HG02610 (cell line): ENCODE measurements at regions not wholly inside any gene's neighbourhood (a gene's known extent, or its start where the extent isn't known, plus 50 kb on each side); places are given as distances from the start of the nearest gene placed in this dataset.
A peak's percentile ranks its signal among the peaks of the same experiment; 100 is the strongest.

Experiments
- ATAC-seq: cut with Tn5 transposase; IDR thresholded peaks from one replicate; pipeline ENCODE4 v1.9.1; 2021; ENCODE audit warnings: mild to moderate bottlenecking, moderate library complexity; ENCODE audit not compliant: unreplicated experiment

DNA sequence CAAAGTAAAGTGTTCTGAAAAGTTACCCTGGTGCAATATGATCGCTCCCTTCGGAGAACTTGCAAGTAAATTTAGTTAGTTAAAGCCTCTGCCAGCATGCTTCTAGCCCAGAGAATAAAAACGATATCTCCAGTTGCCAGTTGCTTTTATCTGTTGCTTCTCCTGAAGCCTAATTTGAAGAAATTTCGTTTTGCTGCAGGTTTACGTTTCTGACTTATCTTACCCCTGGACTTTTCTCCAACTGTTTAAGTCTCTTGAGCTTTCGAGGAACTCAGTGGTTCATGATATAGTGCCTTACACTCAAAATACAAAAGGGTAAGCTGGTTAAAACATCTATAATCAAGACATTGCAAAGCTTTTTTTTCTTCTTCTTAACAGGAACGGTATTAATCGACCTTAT lies 131.1 kb downstream of the FAM161A start:
- no peak for ATAC-seq

DNA sequence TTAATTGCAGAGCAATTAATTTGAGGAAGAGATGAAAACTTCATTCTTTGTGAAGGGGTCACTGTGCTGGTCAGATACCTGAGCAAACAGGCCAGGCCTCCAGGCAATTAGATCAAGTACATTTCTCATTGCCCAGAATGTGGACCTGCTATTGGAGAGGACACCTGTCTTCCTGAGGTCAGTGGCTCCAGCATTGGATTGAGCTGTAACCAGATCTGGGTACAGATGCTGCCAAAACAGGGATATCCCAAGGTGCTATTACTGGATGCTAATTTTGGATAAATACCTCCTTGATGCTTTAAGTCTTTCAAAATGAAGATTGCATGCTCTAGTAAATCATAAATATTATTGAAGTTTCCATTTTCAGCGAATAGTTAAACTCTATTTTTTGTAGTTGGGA lies 131.5 kb downstream of the FAM161A start:
- no peak for ATAC-seq

DNA sequence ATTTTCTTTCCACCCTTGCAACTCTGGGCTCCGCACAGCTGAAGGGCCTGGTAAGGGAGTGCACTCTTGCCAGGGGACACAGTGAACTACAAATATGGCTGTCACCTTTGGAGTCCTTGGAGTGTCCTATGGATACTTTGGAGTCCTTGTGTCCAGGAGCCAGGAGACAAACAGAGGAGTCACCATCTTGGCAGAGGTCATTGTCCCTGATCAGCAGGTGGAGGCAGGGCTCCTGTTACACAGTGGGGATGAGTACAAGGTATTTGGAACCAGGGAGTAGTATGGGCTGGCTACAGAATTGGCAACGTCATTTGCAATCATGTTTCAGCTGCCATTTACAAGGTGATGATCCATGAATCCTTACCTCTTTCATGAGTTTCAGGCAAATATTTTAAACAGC lies 132.5 kb downstream of the FAM161A start:
- no peak for ATAC-seq

DNA sequence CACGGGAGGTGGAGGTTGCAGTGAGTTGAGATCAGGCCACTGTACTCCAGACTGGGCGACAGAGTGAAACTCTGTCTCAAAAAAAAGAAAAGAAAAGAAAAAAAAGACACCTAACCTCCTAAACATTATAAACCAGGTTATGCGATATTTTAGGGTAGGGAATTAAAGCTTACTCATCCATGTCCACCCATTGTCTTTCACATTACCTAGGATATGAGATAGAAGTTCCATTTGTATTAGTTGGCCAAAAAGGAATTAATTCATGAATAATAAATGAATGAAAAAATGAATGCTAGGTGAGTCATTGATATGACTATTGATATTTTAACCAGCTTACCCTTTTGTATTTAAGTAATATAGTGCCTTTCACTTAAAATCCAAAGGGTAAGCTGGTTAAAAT lies 132.9 kb downstream of the FAM161A start:
- no peak for ATAC-seq

DNA sequence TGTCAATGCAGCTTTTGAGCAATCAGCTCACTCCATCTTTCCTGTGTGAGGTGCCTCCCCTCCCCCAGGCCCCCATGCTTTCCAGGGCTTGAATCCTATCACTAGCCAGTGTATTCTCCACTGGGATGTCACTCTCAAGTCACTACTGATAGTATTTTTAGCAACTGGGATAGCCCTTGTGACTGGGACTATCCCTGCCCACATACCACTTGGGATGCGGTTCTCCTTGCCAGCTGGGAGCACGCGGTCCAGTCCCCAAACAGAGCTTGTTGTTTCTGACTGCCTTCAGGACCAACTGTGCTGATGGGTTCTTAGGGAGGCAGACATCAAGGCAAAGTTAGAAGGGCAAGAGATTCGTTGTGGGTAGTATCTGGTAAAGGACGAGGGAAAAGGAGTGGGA lies 134.9 kb downstream of the FAM161A start:
- ATAC-seq = no peak

DNA sequence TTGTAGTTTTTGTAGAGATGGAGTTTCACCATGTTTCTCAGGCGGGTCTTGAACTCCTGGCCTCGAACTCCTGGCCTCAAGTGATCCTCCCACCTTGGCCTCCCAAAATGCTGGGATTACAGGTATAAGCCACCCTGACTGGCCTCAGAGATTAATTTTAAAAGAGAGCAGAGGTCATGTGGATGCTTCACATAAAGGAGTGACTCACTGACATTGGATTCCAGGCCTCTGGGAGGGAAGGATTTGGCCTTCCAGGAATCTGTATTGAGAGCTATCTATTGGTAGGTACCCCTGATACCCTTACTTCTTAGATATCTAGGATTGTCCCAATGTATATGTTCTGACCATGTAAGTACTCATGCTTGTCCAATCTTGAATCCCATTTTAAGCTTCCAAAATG lies 138.4 kb downstream of the FAM161A start:
- no peak for ATAC-seq

DNA sequence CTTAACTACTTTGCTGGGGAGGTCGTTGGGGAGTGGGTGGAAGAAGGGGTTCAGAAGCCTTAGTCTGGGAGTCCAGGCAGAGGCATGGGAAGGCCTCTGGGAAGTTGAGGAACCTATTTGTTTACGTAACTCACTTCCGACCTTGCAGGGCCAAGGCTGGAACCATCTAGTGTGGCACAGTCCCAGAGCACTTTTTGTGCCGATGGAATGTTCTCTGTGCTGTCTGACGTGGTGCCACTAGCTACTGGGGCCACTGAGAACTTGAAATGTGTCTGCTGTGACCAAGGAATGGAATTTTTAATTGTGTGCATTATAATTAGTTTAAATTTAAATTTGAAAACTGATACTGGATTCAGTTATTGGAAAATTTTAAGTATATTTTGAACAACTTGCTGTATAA lies 139.7 kb downstream of the FAM161A start:
- no peak for ATAC-seq

DNA sequence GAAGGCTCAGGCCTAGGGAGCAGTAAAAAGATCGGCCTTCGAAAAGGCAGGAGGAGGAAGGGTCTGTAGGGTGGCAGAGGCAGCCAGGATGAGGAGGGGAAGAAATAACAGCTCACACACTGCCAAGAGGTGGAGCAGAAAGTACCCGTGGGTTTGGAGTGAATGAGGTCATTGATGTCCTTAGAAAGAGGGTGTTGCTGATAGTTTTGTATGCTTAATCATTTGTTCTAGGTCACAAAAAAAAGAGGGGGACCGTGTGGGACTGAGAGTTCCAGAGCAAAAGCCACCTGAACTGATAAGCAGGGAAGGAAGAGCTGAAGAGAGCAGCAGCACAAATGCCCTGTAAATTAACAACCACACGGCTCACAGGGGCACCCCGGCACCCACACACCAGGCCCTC lies 140.4 kb downstream of the FAM161A start:
- no peak for ATAC-seq

DNA sequence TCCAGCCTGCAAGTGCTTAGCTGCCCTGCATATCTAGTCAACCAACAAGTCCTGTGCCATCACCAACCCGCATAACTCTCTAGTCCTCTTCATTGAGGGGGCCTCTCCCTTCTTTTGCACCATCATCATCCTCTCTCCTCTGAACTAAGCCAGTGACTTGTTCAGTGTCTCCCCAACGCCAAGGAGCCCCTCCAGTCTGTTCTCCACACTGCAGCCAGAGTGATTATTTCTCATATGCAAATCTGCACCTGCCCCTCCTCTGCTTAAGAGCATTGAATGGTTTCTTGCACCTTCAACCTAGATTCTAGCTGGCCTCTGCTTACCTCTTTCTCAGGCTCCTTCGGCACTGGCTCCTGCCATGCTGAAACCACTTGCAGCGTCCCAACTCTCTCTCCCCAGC lies 141.8 kb downstream of the FAM161A start:
- no peak for ATAC-seq

DNA sequence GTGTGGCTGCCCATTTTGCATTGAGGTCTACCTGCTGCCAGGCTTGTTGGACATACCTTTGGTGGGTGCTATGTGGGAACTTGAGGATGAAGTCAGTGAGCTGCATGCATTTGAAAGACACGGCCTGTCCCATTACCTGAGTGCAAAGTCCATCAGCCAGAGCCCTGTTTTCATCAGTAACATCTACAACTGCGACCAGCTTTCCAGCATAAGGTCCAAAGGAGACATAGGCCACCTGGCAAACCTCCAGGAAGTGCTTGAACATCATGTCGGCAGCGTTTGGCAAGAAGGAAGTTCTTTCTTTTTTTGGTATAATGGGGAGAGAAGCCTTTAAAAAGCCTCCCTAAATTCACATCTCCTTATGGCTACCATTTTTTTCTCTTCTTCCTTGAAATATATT lies 143.1 kb downstream of the FAM161A start:
- ATAC-seq = no peak

DNA sequence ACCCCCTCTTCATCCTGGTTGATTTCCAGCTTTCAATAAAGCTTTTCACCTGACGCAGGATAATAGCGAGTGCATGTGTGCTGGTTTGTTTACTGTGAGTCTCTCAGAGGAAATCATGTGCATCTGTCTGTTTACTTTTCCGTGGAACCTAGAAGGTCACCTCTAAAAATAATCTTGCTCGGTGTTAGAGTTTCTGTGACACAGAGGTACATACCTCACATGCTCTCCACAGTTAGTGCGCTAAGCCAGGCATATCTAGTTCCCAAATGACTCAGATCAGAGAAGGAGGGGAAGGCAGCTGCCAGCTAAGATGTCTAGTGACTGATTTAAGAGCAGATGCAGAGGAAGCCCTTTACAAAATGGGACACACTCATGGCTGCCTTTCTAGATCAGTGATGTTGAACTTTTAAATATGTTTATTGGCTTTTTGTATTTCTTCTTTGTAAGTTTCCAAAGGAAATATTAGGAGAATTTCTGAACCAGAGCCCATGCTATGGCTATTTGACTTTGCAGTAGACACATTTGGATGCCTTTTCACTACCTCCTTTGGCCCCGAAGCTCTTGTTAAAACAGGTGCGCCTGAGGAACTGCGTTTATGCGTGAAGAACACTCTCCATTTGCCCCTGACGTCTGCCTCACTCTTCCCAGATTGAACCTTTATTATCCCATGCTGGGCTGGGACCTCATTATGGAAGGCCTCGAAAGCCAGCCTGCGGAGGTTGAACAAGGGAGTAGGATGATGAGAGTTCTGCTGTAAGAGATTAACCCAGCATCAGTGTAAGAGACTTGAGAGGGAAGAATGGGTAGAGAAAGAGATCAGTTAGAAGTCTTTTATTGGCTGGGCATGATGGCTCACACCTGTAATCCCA lies 145.6 kb downstream of the FAM161A start:
- ATAC-seq = peak; percentile 100

DNA sequence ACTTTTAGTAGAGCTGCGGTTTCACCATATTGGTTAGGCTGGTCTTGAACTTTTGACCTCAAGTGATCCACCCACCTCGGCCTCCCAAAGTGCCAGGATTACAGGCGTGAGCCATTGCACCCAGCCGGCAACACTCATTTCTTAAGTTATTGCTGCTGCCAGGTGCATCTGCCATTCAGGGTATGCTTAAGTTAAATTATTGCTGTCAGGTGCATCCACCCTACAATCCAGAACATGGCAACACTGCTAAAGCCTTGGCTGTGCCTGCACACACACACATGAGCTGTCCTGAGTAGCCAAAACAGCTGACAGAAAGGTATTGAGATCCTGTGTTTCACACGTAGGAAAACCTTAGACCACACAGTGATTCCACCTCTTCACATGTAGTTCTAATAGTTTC lies 148.2 kb downstream of the FAM161A start:
- no peak for ATAC-seq

DNA sequence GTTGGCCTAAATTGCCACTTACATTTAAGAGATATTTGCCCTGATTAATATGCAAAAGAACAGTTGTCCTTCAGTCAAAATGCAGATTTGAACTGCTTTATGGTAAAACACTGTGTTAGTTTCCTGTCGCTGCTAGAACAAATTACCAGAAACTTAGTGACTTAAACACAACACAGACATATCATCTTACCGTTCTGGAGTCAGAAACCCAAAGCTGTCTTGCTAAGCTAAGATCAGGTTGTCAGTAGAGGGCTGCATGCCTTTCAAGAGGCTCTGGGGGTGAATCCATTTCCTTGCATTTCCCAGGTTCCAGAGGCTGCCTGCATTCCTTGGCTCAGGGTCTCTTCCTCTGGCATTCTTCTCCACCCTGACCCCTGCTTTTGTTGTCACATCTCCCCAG lies 149.5 kb downstream of the FAM161A start:
- ATAC-seq = no peak

DNA sequence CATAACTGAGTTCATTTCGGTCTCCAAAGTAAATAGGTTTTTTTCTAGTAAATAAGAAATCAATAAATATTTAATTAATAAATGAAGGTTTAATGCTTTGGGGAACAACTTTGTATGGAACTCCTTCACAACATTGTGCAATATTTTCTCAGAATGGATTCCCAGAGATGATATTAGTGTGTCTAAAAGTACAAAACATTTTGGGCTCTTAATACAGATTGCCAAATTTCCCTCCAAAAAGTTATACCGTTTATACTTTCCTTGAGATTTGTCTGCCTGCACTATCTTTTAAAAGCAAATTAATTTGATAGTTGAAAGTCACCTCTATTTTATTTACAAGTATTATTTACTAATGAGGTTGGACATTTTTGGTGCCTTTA lies 151.8 kb downstream of the FAM161A start:
- ATAC-seq = no peak

DNA sequence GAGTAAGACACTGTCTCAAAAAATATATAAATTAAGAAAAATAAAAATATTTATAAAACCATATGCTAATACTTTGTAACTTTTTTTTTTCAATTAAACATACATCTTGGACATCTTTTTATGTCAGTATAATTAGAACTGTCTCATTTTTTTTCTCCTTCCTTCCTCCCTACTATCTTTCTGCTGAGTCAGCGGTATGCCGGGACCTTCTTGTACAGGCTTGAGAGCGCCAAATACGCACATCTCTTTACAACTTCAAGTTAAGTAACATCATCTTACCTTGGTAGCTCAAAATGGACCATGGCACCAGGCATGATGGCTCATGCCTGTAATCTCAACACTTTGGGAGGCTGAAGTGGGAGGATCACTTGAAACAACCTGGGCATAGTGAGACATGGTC lies 153.4 kb downstream of the FAM161A start:
- no peak for ATAC-seq

DNA sequence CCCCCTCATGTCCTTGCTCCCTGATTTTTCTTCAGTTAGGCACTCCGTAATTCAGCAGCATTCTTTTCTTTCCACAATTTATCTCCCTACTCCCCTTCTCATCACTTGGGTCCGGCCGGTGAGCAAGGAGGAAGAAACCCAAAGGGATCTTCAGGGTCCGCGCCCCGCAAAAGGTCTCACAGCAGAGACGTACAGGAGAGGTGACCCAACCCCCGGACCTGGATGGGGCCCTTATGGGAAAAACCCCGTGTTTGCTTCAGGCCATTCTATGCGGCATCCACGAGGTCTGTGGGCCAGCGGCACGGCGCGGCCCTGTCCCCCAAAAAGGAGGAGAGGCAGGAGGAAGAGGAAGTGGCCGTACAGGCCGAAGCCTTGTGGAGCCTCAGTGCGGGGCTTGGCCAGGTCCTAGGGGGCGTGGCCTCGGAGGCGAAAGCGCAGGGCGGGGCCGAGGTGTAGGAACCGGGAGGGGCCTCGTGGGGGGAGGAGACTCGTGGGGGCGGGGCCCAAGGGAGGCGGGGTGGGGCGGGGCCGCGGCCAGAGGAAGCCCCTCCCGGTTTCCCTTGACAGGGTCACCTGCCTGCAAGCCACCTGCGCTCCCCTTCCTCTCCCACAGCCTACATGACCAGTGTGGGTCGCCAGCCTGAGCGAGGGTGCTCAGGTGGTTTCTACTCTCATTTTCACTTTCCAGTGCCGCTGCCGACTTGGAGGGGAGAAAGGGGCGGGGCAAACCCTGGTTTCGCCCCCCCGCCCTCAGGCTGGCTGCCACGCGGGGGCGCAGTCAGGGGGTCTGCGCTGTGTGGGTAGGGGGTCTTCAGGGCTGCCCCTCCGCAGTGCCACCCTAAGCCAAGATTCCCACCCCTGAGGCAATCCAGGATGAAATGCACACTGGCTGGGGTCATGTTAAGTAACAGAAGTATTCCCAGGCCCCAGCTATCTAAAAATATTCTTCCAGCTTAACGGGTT lies 156.4 kb upstream of the XPO1 start:
- peak; percentile 95 for ATAC-seq

DNA sequence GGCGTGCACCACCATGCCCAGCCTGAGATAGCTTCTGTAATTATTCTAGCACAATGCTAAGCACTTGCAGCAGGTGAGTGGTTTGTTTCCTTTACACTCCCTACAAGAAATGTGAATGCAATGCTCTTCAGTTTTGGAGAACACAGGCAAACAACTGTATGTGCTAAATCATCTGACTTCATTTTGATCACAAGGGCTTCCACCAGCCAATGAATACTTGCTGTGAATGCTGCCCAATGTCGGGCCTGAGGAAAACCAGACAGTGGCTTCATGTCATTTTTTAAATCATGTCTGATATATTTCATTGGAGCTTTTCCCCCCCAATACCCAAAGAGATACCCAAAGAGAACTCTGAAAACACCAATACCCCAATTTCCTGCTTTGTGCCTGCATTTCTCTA lies 155.6 kb upstream of the XPO1 start:
- ATAC-seq = no peak

DNA sequence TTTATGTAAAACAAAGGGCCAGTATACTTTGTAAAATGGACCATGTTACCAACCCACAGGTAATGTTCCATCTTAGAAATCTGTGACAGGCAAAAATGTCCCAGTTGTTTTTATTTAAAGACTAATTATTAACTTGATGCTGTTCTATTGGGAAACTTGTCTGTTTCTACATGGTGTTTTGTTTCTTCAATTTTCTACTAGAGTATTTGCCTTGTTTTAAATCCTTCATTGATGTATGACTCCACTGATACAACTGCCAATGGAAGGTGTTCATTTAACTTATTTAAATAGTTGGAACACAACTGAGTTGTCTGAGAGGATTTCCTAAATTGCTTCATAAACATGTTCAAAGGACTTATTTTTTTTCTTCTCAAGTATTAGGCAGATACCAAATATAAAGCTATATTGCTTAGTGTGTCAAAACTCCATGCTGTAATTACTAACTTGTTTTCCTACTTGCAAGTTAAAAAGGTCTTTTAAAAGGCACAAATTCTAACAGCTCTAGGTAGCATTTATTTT lies 152.0 kb upstream of the XPO1 start:
- no peak for ATAC-seq

DNA sequence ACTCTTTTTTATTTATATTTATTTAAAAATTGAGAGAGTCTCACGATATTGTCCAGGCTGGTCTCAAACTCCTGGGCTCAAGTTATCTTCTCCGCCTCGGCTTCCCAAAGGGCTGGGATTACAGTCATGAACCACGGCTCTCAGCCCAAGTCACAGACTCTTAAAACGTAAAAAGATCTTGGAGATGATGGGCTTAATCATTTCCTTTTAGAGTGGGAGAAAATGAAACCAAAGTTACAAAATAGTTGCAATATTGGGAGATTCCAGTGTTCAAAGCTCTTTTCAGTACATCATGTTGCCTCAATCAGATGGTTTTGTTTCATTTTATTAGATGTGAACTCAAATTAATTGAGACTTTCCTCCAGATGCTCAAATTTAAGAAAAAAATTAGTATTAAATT lies 151.4 kb upstream of the XPO1 start:
- no peak for ATAC-seq

DNA sequence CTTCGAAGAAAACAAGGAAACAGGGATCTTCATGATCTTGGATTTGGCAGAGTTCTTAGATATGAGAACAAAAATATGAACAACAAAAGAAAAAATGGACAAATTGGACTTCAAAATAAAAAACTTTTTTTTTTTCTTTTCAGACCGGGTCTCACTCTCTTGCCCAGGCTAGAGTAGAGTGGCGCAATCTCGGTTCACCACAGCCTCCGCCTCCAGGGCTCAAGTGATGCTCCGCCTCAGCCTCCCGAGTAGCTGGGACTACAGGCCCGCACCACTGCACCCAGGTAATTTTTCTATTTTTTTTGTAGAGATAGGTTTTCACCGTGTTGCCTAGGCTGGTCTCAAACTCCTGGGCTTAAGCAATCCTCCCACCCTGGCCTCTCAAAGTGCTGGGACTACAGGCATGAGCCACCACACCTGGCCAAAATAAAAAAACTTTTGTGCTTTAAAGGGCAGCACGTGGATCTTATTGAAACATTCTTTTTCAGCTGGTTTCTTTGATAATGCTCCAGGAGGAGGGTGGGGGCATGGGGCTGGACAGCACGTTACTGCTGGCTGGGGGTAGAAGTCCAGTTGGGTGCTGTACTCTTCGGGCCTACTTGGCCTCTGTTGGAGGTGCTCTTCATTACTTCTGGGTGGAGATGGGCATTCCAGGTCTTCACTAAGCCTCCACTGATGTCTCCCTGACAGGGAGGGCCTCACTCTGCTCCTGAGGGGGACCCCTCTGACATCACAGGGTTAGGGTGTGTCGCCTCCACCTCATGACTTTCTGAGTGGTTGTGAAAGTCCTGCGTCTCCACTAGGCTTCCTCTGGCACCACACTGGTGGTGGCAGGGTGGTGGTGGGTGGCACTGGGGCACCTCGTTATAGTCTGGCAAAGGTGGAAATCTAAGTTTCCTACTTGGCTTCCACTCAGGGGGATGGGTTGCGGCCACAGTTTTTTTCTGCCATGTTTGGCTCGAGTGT lies 150.5 kb upstream of the XPO1 start:
- ATAC-seq = no peak

DNA sequence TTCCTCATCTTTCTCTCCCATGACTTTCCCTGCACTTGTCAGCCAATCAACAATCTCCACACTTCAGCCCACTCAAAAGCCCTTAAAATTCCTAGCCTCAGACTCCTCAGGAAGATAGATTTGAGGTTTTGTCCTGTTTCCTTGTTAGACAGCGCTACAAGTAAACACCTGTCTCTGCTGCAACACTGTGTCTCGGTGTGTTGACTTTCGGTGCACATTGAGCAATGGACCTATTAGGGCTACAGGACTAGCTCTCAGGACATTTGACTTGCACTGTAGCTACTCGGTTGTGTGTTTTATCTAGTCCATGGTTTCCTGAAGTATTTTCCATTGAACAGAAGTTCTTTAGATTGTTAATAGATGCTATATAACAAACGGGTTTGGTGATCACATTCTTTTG lies 140.9 kb upstream of the XPO1 start:
- ATAC-seq = no peak
